Loucy (cell line): ENCODE measurements at regions not wholly inside any gene's neighbourhood (a gene's known extent, or its start where the extent isn't known, plus 50 kb on each side); places are given as distances from the start of the nearest gene placed in this dataset.

Experiments used
- H2AFZ ChIP-seq: fragments of 200-600 bp; sonication (generic); 2 replicates; pipeline ENCODE4 v1.6.0; 2016; ENCODE audit warnings: antibody characterized with exemption, mild to moderate bottlenecking, low read length, moderate library complexity
- H3F3A ChIP-seq: fragments of 200-600 bp; 2 replicates; pipeline ENCODE4 v1.6.0; 2016; ENCODE audit warnings: antibody characterized with exemption, low read depth, mild to moderate bottlenecking
- H3K27me3 ChIP-seq: fragments of 200-600 bp; sonication (generic); 2 replicates; pipeline ENCODE4 v1.6.1; 2014; ENCODE audit warnings: low read length, mild to moderate bottlenecking; ENCODE audit not compliant: insufficient read depth, poor library complexity, severe bottlenecking
- H3K36me3 ChIP-seq: fragments of 200-600 bp; sonication (generic); 2 replicates; pipeline ENCODE4 v1.6.1; 2016; ENCODE audit warnings: low read length; ENCODE audit not compliant: insufficient read depth
- H3K4me1 ChIP-seq: fragments of 200-600 bp; sonication (generic); 2 replicates; pipeline ENCODE4 v1.5.1; 2014; ENCODE audit warnings: low read length, mild to moderate bottlenecking; ENCODE audit not compliant: insufficient read depth, poor library complexity, severe bottlenecking
- H3K4me2 ChIP-seq: fragments of 200-600 bp; sonication (generic); 2 replicates; pipeline ENCODE4 v1.6.0; 2014; ENCODE audit warnings: antibody characterized with exemption, low read length, low read depth, mild to moderate bottlenecking; ENCODE audit not compliant: poor library complexity, severe bottlenecking
- H3K4me3 ChIP-seq: fragments of 200-600 bp; sonication (generic); 2 replicates; pipeline ENCODE4 v1.5.1; 2014; ENCODE audit warnings: low read length, mild to moderate bottlenecking, mixed read lengths; ENCODE audit not compliant: poor library complexity, severe bottlenecking
- H3K79me2 ChIP-seq: fragments of 200-600 bp; sonication (generic); 2 replicates; pipeline ENCODE4 v1.6.1; 2014; ENCODE audit warnings: low read length; ENCODE audit not compliant: insufficient read depth
- H3K9ac ChIP-seq: fragments of 200-600 bp; sonication (generic); 2 replicates; pipeline ENCODE4 v1.6.0; 2014; ENCODE audit warnings: mild to moderate bottlenecking, low read depth, low read length, moderate library complexity; ENCODE audit not compliant: poor library complexity, severe bottlenecking
- H3K9me2 ChIP-seq: fragments of 200-600 bp; sonication (generic); replicated peaks from 2 replicates; pipeline ENCODE4 v1.6.1; 2016; ENCODE audit warnings: low read depth, low read length, mixed read lengths
- H3K9me3 ChIP-seq: fragments of 200-600 bp; sonication (generic); 2 replicates; pipeline ENCODE4 v1.6.1; 2014; ENCODE audit warnings: mild to moderate bottlenecking, antibody characterized with exemption, low read length, low read depth; ENCODE audit not compliant: insufficient read depth
- H4K20me1 ChIP-seq: fragments of 200-600 bp; sonication (generic); 2 replicates; pipeline ENCODE4 v1.6.0; 2014; ENCODE audit warnings: antibody characterized with exemption, low read length, mild to moderate bottlenecking; ENCODE audit not compliant: insufficient read depth, poor library complexity, severe bottlenecking
- EZH2phosphoT487 ChIP-seq: fragments of 200-600 bp; IDR thresholded peaks from 2 replicates; pipeline ENCODE4 v1.6.1; 2018; ENCODE audit warnings: antibody characterized with exemption, mild to moderate bottlenecking, moderate library complexity, borderline replicate concordance
- TF ChIP-seq, protein P1 (sequence below): fragments of 200-600 bp; sonication (generic); conservative IDR thresholded peaks from 2 replicates; pipeline ENCODE4 v1.5.1; 2014; ENCODE audit warnings: mild to moderate bottlenecking, antibody characterized with exemption, low read length

GRCh38 chr2:60365556-60365955 is 187.9 kb downstream of the BCL11A start:
- TF ChIP-seq, protein P1, sequence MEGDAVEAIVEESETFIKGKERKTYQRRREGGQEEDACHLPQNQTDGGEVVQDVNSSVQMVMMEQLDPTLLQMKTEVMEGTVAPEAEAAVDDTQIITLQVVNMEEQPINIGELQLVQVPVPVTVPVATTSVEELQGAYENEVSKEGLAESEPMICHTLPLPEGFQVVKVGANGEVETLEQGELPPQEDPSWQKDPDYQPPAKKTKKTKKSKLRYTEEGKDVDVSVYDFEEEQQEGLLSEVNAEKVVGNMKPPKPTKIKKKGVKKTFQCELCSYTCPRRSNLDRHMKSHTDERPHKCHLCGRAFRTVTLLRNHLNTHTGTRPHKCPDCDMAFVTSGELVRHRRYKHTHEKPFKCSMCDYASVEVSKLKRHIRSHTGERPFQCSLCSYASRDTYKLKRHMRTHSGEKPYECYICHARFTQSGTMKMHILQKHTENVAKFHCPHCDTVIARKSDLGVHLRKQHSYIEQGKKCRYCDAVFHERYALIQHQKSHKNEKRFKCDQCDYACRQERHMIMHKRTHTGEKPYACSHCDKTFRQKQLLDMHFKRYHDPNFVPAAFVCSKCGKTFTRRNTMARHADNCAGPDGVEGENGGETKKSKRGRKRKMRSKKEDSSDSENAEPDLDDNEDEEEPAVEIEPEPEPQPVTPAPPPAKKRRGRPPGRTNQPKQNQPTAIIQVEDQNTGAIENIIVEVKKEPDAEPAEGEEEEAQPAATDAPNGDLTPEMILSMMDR: no peak
- TF ChIP-seq EZH2phosphoT487: no peak
- Histone ChIP-seq H3K4me2 (no peak overlapping the region), H3K4me1 (no peaks in the 10 kb centered on the region), H3K36me3 (no peaks in the 10 kb centered on the region), H3K4me3 (no peak overlapping the region), H3K9me2 (no peaks in the 10 kb centered on the region), H3K9me3 (no peaks in the 10 kb centered on the region), H3K79me2 (no peaks in the 10 kb centered on the region), H4K20me1 (no peaks in the 10 kb centered on the region), H3K27me3 (no peaks in the 10 kb centered on the region), H3F3A (no peaks in the 10 kb centered on the region), H3K9ac (no peak overlapping the region), H2AFZ (no peak overlapping the region)

GRCh38 chr2:60364491-60364890 is 189.0 kb downstream of the BCL11A start:
- Histone ChIP-seq H3F3A (no peaks in the 10 kb centered on the region), H2AFZ (no peak overlapping the region), H3K9ac (no peak overlapping the region), H3K36me3 (no peaks in the 10 kb centered on the region), H3K4me1 (no peaks in the 10 kb centered on the region), H3K79me2 (no peaks in the 10 kb centered on the region), H3K4me3 (no peak overlapping the region), H3K9me2 (no peaks in the 10 kb centered on the region), H3K4me2 (no peak overlapping the region), H3K9me3 (no peaks in the 10 kb centered on the region), H3K27me3 (no peaks in the 10 kb centered on the region), H4K20me1 (no peaks in the 10 kb centered on the region)
- no peak for TF ChIP-seq EZH2phosphoT487
- TF ChIP-seq, protein P1: no peak

DNA sequence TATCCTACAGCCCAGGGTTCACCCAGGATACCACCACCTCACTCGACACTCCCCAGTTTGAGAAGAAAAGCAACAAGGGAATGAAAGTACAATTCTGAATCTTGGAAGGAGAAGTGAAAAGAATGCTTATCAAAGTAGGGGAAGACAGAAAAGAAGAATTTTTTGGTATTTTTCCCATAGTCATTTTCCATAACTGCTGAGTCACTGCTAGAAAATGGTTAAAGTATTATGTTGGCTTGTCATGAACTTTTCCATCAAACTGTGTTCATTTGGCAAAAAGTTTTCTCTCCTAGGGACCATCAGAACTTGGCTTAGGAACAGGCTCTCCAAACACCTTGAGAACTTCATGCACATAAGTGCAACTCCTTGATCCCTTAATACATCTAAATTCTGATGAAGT is 192.0 kb downstream of the BCL11A start:
- TF ChIP-seq, protein P1: no peak
- no peak for TF ChIP-seq EZH2phosphoT487
- no peaks in the 10 kb centered on the region for H3K9me3 ChIP-seq
- no peaks in the 10 kb centered on the region for H3K9me2 ChIP-seq
- H3F3A ChIP-seq: no peaks in the 10 kb centered on the region
- H3K4me1 ChIP-seq: peaks cover under 1% of the 10 kb centered on the region
- H3K9ac ChIP-seq: no peak overlapping the region
- H3K79me2 ChIP-seq: no peaks in the 10 kb centered on the region
- H3K4me3 ChIP-seq: no peak overlapping the region
- H2AFZ ChIP-seq: no peak overlapping the region
- H3K4me2 ChIP-seq: no peak overlapping the region
- no peaks in the 10 kb centered on the region for H3K27me3 ChIP-seq
- H4K20me1 ChIP-seq: no peaks in the 10 kb centered on the region
- no peaks in the 10 kb centered on the region for H3K36me3 ChIP-seq
